HG03558 (cell line): ENCODE measurements at regions not wholly inside any gene's neighbourhood (a gene's known extent, or its start where the extent isn't known, plus 50 kb on each side); places are given as distances from the start of the nearest gene placed in this dataset.

Experiments used
- ATAC-seq: cut with Tn5 transposase; IDR thresholded peaks from one replicate; pipeline ENCODE4 v1.9.1; 2021; ENCODE audit warnings: moderate number of reproducible peaks; ENCODE audit not compliant: unreplicated experiment; ENCODE audit errors: extremely low read depth

DNA sequence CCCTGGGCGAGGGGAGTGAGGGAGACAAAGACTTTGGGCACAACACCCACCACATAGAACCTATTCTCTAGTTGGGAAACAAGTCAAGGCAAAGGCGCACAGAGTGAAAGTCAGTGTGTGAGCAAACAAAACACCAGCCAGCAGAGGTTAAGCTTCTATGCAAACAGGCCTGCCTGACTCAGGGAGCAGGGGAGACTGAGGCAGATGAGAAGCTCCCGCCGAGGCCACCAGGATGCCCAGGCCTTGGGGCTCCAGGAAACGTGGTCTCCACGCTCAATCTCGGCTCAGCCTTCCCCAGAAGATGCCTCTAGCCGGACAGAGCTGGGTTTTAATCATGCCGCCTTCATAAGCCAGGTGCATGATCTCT lies 74.1 kb upstream of the KCNMA1 start:
- no peak for ATAC-seq

GRCh38 chr10:77710759-77711682 lies 73.4 kb upstream of the KCNMA1 start:
- peak; percentile 73 for ATAC-seq

- no peak for ATAC-seq
Observed at GRCh38 chr10:77710081-77710551, 72.5 kb upstream of the KCNMA1 start.

DNA sequence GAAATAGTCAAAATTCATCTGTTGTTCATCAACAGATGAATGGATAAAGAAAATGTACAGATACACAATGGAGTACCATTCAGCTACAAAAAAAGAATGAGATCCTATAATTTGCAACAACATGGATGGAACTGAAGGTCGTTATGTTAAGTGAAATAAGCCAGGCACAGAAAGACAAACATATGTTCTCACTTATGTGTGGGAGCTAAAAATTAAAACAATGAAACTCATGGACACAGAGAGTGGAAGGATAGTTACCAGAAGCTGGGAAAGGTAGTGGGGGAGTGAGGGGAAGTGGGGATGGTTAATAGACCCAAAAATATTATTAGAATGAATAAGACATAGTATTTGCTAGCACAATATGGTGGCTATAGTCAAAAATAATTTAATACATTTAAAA lies 70.0 kb upstream of the KCNMA1 start:
- ATAC-seq = no peak

DNA sequence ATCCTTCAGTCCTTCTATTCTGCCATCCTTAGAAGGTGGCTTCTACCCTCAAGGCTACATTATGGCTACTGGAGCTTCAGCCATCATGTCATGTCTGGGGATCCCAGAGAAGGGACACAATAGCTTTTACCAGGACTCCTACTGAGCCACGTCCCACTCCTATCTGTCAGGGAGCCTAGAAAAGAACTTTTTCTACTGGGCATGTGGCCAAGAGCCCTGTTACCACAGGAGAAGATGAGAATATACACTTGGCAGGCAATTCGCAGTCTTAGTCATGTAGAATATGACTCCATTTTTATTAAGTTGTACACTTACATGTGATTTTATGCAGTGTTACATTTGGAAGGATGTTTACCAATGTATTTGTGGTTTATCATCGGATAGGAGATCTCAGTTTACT lies 64.6 kb upstream of the KCNMA1 start:
- ATAC-seq = no peak

DNA sequence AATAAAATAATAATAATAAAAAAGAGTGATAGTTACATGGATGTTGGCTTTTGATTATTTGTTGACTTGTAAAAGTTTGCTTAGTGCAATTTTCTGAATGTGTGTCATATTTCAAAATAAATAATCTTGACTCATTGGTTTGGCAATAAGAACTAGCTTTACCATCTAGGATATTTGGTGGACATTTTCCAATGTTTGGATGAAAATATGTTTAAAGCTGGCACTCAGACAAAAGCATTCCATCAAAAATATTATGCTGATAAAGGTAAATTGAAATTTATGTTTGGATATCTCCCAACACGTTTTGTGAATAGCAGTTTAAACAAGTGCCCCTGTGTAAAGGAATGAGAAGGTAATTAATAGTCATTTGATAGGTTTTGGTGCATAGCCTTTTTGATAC lies 62.5 kb upstream of the KCNMA1 start:
- no peak for ATAC-seq

DNA sequence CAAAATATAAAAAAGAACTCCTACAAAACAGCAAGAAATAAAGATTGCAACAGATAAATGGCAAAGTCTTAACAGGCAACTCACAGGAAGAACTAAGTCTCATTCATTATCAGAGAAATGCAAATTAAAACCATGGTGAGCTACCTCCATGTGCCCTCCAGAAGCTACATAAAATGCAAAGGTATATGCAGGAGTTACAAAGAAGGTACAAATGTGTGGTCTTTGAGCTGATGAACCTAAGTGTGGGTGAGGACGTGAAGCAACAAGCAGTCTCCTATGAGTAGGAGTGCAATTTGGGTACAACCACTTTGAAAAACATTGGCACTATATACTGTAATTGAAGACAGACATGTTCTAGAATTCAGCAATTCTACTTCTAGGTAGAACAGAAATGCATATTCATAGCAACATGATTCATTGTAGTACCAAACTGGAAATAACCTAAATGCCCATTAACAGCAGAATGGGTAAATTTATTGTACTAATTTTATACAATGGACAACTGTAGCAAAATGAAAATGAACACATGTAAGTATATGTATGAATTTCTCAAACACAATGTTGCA lies 61.6 kb upstream of the KCNMA1 start:
- no peak for ATAC-seq

DNA sequence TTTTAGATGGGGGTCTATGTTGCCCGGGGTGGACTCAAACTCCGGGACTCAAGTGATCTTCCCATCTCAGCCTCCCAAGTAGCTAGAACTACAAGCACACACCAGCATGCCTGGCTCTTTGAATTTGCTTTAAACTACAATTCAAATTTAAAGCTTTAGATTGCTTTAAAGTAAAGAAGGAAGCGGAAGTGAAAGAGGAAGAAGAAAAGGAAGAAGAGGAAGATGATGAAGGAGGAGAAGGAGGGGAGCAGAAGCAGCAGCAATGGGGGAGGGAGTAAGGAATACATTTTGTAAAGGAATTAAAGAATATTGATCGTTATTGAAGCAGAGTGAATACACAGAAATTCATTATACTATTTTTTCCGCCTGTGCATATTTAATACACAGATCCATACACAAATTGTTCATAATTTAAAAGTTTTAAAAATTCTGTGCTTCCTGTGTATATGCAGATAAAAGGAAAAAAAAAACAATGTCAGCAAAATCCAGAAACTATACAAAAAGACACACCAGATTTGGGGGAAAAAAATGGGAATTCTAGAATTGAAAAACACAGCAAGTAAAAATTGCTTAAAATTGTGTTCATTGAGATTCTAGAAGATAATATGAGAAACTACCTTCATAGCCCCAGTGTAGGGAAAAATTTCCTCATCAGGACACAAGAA lies 60.8 kb upstream of the KCNMA1 start:
- no peak for ATAC-seq

DNA sequence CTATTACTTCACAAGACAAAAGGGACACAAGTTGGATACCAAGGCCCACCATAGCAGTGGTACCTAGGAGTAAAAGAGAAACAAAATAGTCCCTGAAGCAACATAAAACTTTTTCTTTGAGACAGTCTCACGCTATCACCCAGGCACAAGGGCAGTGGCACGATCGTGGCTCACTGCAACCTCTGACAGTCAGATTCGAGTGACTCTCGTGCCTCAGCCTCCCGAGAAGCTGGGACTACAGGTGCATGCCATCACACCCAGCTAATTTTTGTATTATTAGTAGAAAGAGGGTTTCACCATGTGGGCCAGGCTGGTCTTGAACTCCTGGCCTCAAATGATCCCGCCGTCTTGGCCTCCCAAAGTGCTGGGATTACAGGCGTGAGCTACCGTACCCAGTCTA lies 59.0 kb upstream of the KCNMA1 start:
- no peak for ATAC-seq

- no peak for ATAC-seq
Observed at GRCh38 chr10:77695186-77695585, 57.6 kb upstream of the KCNMA1 start.

DNA sequence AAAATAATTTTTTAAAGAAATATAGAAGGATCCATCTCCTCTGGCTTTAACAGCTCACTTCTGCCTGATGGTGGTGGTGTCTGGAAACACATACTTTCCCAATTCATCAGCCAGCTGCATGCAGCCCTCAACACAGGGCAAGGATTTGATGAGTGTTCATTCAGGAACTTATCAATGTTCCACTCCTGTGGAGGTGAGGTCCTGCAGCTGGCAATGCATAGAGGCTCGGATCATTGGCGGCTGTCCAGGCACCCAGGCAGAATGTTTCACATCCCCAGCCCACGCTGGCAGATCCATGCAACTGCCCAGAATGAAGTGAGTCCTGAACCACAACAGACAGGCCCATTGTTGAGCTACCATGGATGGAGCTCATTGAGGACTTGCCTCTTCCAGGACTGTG lies 55.2 kb upstream of the KCNMA1 start:
- no peak for ATAC-seq

DNA sequence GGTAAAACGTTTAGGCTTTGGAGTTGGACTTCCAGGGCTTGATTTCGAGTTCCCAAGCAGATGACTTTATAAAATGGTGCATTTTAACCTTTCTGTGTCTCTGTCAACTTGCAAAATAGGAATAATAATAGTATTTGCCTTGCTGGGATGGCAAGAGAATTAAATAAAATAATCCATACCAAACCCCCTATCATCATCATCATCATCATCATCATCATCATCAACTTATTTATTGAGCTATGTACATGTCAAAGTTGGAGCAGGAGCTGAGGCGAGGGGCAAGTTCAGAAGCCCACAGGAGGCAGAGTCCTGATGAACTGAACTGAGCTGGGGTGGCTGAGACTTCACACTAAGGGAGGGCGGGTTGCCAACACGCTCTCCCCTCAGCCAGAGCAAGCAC lies 51.7 kb upstream of the KCNMA1 start:
- ATAC-seq = no peak

DNA sequence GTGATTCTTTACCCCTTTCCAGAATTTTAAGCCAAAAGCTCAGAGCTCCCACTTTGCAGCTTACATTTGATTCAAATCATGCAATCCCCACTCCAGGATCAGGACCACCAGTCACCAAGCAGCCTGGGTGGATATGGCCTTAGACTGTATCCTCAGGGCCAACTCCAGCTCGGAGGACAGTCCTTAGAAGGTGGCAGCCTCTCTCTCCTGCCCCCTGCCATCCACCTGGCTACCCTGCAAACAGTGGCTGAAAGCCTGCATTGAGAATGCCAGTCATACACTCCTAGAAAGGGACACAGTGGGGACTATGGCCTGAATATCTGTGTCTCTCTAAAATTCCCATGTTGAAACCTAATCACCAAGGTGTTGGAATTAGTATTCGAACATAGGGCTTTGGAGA lies 50.0 kb upstream of the KCNMA1 start:
- no peak for ATAC-seq
